Fibroblast of peridontal ligament (primary cell): ENCODE measurements at regions not wholly inside any gene's neighbourhood (a gene's known extent, or its start where the extent isn't known, plus 50 kb on each side); places are given as distances from the start of the nearest gene placed in this dataset.
A peak's percentile ranks its signal among the peaks of the same experiment; 100 is the strongest.
"Not testable (repeated sequence)": the region's sequence is repeated elsewhere in the genome, so short reads cannot be mapped to it uniquely, and the experiment has no call there.

Experiments
- DNase-seq: peaks from one replicate; pipeline ENCODE4 v3.0.0-alpha.2; 2010; ENCODE audit errors: extremely low read depth

DNA sequence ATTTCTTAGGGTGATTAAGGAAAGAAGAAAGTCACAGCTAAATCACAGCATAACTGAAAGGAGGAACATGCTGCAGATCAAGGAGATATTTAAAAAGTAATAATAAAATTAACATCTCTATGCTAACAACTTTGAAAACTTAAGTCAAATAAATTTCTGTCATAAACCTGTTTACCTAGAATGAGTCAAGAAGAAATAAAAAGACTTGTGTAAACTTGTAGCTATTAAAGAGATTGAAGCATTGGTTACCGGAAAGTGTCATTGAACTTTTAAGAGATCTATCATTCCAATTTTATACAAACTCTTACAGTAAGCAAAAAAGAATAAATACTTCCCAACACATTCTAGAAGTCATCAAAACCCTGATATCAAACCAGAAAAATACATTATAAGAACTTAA is 520.1 kb upstream of the SYT4 start:
- DNase-seq: no peak

DNA sequence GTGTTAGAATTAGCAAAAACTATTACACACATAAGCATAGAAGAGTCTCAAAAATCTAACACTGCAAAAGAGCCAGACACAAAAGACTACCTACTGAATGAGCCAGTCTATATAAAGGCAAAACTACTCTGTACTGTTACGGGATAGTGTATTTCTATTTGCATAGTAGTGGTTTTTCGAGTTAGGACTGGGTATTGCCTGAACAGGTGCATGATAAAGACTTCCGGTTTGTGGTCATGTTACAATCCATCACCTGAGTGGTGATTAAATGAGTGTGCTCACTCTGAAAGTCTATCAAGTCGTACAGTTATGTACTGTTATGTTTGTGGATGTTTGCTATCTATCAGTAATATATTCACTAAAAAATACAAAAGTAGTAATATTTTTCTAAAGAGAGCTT is 523.3 kb upstream of the SYT4 start:
- DNase-seq: no peak

GRCh38 chr18:43805646-43806194 is 528.4 kb upstream of the SYT4 start:
- DNase-seq: peak; percentile 33

- DNase-seq: no peak
Observed at GRCh38 chr18:43812627-43813026, 535.3 kb upstream of the SYT4 start.

- no peak for DNase-seq
Observed at GRCh38 chr18:43819397-43819796, 542.1 kb upstream of the SYT4 start.

GRCh38 chr18:43819873-43820272 is 542.6 kb upstream of the SYT4 start:
- DNase-seq: no peak

- no peak for DNase-seq
Observed at GRCh38 chr18:43825768-43826167, 548.5 kb upstream of the SYT4 start.

- DNase-seq: no peak
Observed at GRCh38 chr18:43826215-43826614, 548.9 kb upstream of the SYT4 start.

GRCh38 chr18:43827311-43827710 is 550.0 kb upstream of the SYT4 start:
- DNase-seq: no peak

- no peak for DNase-seq
Observed at GRCh38 chr18:43830303-43830702, 553.0 kb upstream of the SYT4 start.

DNA sequence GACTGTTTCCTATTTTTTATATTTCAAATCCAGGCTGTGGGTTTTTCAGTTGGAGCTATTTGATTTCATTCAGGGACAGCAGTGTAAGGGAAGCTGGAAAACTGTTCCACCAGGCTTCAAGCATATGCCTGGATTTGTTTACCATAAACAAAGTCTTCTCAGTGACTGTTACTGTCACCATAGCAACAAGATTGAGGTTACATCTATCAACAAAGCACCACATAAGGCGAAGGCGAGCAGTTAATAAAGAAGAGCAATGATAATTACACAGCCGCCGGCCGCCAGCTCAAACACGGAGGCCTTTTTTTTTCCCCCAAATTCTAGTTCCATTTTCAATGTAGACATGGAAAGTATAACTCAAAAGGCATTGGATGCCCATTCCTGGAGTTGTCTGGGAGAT is 553.7 kb upstream of the SYT4 start:
- DNase-seq: peak; percentile 41

DNA sequence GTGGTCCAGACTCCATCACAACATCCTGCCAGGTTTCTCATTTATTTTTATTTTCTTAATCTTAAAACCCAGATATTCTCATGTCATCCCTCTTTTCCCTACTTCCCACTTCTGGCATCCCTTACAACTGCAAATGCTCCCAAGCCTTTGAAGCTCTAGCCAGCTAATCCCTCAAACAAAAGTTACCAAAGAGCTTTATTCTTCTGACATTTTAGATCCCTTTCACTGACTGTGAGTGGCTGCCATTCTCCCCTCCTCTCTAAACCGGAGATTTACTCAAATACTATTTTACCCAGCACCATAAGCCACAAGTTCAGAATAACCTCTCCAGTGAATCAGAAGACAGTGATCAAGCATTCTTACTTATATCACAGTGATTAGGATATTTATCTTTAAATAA is 569.0 kb upstream of the SYT4 start:
- no peak for DNase-seq

GRCh38 chr18:43847164-43848091 is 570.1 kb upstream of the SYT4 start:
- peak; percentile 84 for DNase-seq

DNA sequence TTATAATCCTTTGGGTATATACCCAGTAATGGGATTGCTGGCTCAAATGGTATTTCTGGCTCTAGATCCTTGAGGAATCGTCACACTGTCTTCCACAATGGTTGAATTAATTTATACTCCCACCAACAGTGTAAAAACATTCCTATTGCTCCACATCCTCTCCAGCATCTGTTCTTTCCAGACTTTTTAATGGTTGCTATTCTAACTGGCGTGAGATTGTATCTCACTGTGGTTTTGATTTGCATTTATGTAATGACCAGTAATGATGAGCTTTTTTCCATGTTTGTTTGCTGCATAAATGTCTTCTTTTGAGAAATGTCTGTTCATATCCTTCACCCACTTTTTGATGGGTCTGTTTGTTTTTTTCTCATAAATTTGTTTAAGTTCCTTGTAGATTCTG is 572.5 kb upstream of the SYT4 start:
- not testable (repeated sequence) for DNase-seq

GRCh38 chr18:43855376-43855775 is 578.1 kb upstream of the SYT4 start:
- no peak for DNase-seq

- DNase-seq: peak; percentile 69
Observed at GRCh38 chr18:43863180-43863579, 585.9 kb upstream of the SYT4 start.

DNA sequence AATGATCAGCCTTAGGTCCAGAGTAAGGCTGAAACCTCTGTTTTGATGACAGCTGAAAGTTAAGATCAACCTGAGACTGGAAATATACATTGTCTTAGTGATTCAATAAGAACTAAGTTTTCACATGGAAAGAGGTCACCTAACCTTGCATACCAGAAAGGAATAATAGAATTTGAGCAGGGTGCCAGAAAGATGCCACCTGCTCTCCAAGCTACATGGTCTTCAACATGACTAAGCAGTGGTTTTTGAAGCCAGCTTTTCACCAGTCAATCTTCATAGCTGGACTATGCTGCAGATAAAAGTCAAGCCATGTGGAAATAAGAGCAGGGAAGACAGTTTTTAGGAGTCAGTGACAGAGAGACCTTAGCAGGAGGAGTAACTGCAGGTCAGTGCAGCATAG is 589.4 kb upstream of the SYT4 start:
- no peak for DNase-seq

- DNase-seq: no peak
Observed at GRCh38 chr18:43868497-43868995, 591.3 kb upstream of the SYT4 start.

GRCh38 chr18:43869451-43870008 is 592.2 kb upstream of the SYT4 start:
- DNase-seq: peak; percentile 83

DNA sequence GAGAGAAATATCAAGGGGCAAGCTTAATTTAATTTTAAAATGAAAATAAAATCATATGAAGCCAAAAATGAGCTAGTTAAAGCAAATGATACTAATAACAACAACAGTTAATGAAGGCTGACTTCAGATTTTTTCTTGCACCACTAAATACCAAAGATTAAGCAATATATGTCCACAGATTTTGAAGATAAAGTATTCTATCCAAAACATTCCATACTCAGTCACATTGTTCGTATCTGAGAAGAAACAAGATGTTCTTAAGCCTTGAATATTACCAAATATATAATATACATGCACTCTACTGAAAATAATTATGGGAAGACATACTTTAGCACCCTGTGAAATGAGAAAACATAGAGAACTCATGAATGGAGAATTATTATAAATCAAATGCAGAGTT is 593.3 kb upstream of the SYT4 start:
- DNase-seq: no peak

DNA sequence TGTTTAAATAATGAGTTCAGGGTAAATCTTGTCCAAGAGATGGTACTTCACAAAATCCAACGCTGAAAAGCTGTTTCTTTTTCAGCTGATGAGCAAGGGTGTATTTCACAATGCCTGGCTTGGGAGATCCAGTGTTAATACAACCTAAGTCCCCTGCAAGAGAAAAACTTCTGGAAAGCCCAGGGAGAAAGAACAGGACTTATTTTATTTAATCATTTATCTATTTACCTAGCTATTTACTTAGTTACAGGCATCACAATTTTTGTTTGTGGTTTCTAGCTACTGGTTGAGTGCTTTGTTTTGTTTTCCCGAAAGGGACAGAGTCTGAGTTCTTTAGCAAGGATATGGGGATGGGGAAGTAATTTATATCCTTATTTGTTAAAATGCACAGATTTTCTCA is 598.2 kb upstream of the SYT4 start:
- DNase-seq: peak; percentile 71

GRCh38 chr18:43876286-43876685 is 599.0 kb upstream of the SYT4 start:
- DNase-seq: peak; percentile 65

- no peak for DNase-seq
Observed at GRCh38 chr18:43876748-43877147, 599.5 kb upstream of the SYT4 start.
